Aorta (tissue), 5 donors: ENCODE measurements at regions not wholly inside any gene's neighbourhood (a gene's known extent, or its start where the extent isn't known, plus 50 kb on each side); places are given as distances from the start of the nearest gene placed in this dataset.
A peak's percentile ranks its signal among the peaks of the same experiment; 100 is the strongest.

ENCODE experiments used
- ATAC-seq: fragments of 200-7000 bp; cut with Tn5 transposase; one replicate; pipeline ENCODE4 v1.9.1; 2022; ENCODE audit warnings: moderate library complexity; ENCODE audit not compliant: low FRiP score
- DNase-seq, 2 donors: peaks; one replicate each; pipeline ENCODE4 v3.0.0-alpha.2; 2020
- H3K27ac ChIP-seq, 2 donors: one replicate each; pipeline ENCODE4 v1.5.1; 2013; ENCODE audit warnings: low read length in 2 of 2, mild to moderate bottlenecking in 2 of 2, moderate library complexity in 2 of 2, control low read depth in 1 of 2, inconsistent platforms in 1 of 2, low read depth in 1 of 2
- H3K27me3 ChIP-seq, 2 donors: one replicate each; pipeline ENCODE4 v1.6.1; 2013; ENCODE audit warnings: control low read depth in 1 of 2, low read length in 1 of 2, mild to moderate bottlenecking in 1 of 2, moderate library complexity in 1 of 2; ENCODE audit not compliant: insufficient read depth in 2 of 2, control insufficient read depth in 1 of 2
- H3K36me3 ChIP-seq, 2 donors: one replicate each; pipeline ENCODE4 v1.6.1; 2013; ENCODE audit warnings: control low read depth in 1 of 2, low read length in 1 of 2, mild to moderate bottlenecking in 1 of 2; ENCODE audit not compliant: insufficient read depth in 2 of 2, control insufficient read depth in 1 of 2
- H3K4me1 ChIP-seq, 2 donors: one replicate each; pipeline ENCODE4 v1.6.1; 2013; ENCODE audit warnings: low read length in 2 of 2, control low read depth in 1 of 2, mild to moderate bottlenecking in 1 of 2, moderate library complexity in 1 of 2; ENCODE audit not compliant: insufficient read depth in 2 of 2, control insufficient read depth in 1 of 2
- H3K4me3 ChIP-seq, 2 donors: one replicate each; pipeline ENCODE4 v1.5.1; 2013; ENCODE audit warnings: low read length in 2 of 2, control low read depth in 1 of 2, mild to moderate bottlenecking in 1 of 2
- H3K9me3 ChIP-seq: one replicate; pipeline ENCODE4 v1.6.1; 2013; ENCODE audit warnings: mild to moderate bottlenecking, low read length; ENCODE audit not compliant: control insufficient read depth
- WGBS, 2 donors: extraction: QIAGEN DNeasy Blood & Tissue Kit; methylation state at CpG; one replicate each; pipeline ENCODE4 v1.1.7; 2013; 5-methylcytosine and 5-hydroxymethylcytosine counted together
- intact Hi-C, 2 donors: fragments of 100-400 bp; cut with DNase I; formaldehyde crosslinking; loops; one replicate each; pipeline versions ENCODE4 v1.14.2 to v1.15.0; 2022
- donor health status: healthy with polysubstance abuse.
- donor health status: Bipolar disorder and iron deficiency.
- donor health status: DM: no; HTN: no; CAD: no.
- donor health status: DM: no; HTN: no; CAD: no.
- donor health status: DM: yes; HTN: yes; CAD: no.

DNA sequence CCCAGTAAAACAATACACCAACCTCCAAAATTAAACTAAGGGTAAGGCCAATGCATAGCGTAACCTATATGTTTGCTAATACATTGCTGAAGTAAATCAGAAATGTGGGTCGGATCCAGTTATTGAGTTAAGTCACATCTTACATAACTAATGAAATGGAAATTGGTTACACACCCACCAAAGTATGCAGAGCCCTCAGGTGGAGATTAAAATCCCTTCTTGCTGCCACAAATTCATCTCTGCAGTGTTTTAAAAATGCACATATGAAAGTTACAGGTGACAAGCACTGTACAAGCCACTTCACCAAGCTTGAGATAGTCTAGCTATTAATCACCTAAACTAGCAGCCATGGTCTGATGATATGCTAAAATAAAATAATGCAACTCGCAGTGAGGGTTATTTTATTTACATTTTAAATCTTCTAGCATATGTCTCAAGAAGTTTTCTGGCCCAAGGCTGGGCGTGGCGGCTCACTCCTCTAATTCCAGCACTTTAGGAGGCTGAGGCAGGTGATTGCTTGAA lies 130.6 kb downstream of the AQP9 start:
- no peak for ATAC-seq
- no peak for DNase-seq
- Histone ChIP-seq H3K4me3 (no peak overlapping the region), H3K27me3 (peaks cover 0 to 2% of the 10 kb centered on the region in 2 donors), H3K9me3 (peaks cover 6% of the 10 kb centered on the region), H3K27ac (no peak overlapping the region), H3K36me3 (no peaks in the 10 kb centered on the region), H3K4me1 (no peaks in the 10 kb centered on the region)
- 80 to 90% methylated on average over 5 of the region's 5 CpGs for WGBS, 2 donors
- intact Hi-C loops = no loop called here

DNA sequence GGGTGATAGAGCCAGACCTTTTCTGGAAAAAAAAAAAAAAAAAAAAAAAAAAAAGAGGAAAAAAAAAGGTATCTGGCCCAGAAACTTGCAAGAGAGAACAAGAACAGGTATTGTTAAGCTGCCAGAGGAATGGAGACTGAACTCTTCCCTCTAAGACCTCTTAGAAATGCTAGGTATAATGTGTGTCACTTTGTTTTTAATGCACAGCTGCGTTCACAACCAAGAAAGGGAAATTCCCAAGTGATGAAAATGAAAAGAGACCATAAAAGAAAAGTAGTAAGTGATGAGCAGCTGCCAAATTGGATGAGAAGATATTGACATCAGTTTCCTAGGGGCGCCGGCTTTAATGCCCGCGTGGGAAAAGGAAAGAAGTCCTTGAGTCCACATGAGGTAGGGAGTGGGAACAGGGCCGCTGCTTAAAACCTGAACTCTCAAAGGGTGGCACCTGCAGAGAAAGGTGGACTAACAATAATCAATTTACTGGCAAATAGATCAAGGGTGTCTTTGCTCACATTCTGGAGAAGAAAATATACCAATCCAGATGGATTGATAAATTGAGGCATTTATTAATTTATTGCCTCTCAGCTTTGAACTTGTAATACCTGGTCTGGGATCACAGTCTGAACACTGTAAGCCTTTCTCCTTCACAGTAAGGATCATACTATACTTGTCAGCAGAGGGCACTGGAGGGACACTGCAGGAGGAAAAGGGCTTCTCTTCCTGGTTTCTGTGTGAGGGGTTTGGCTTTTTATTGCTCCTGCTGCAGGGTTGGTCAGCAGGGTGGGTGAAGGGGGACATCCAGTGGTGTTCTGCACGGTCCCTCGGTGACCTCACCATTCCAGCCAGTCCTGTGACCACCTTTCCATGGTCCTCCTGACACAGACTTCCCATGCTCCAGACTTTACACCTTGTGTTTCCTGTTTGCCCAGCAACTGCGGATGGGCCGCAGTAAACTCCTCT lies 131.6 kb downstream of the AQP9 start:
- ATAC-seq (peak; percentile 65), DNase-seq (no peak)
- H3K9me3 ChIP-seq = peaks cover 6% of the 10 kb centered on the region
- H3K36me3 ChIP-seq = no peaks in the 10 kb centered on the region
- intact Hi-C loops = loop anchor here in 1 of 2 donors (5.0 kb wide), 1 partner anchor 493 kb away; no protein-coding TSS in a partner anchor
- no peaks in the 10 kb centered on the region for H3K4me1 ChIP-seq
- no peak overlapping the region for H3K4me3 ChIP-seq
- no peak overlapping the region for H3K27ac ChIP-seq
- WGBS, 2 donors = 58 to 63% methylated on average over 10 of the region's 10 CpGs
- H3K27me3 ChIP-seq = peaks cover 0 to 2% of the 10 kb centered on the region in 2 donors

DNA sequence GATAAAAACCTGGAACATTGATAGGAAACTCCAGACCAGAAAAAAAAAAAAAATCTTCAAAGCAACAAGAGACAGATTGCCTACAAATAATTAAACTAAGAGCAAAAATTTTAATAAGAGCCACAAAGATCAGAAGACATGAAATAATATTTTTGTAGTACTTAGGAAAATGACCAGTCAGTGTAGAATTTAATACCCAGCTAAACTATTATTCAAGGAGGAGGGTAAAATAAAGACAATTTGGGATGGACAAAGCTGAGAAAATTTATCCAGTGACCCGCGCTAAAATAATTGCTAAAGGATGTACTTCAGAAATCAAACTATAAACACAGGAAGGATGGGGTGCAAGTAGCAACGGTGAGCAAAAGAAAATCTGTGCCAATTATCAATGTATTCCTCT lies 133.2 kb downstream of the AQP9 start:
- intact Hi-C loops = loop anchor here in 1 of 2 donors (5.0 kb wide), 1 partner anchor 491 kb away; no protein-coding TSS in a partner anchor
- Histone ChIP-seq H3K4me3 (no peak overlapping the region), H3K27me3 (peaks cover 0 to 2% of the 10 kb centered on the region in 2 donors), H3K4me1 (no peaks in the 10 kb centered on the region), H3K36me3 (no peaks in the 10 kb centered on the region), H3K27ac (no peak overlapping the region), H3K9me3 (peaks cover 6% of the 10 kb centered on the region)
- no peak for DNase-seq
- ATAC-seq = no peak
- WGBS, 2 donors = 94 to 95% methylated on average over 3 of the region's 3 CpGs

DNA sequence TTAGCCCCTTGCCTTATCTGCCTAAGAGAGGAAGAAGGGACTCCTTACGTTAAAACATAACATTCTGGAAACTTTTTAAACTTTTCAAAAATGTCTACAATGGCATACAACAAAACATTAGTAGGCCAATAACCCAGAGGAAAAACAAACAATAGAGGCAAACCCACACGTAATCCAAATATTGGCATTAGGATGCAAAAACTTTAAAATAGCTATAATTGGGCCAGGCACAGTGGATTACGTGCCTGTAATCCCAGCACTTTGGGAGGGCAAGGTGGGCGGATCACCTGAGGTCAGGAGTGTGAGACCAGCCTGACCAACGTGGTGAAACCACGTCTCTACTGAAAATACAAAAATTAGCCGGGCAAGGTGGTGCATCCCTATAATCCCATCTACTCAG lies 134.9 kb downstream of the AQP9 start:
- Histone ChIP-seq H3K27ac (no peak overlapping the region), H3K4me1 (no peaks in the 10 kb centered on the region), H3K27me3 (peaks cover 0 to 2% of the 10 kb centered on the region in 2 donors), H3K4me3 (no peak overlapping the region), H3K9me3 (peaks cover 4% of the 10 kb centered on the region), H3K36me3 (no peaks in the 10 kb centered on the region)
- WGBS, 2 donors = 91 to 92% methylated on average over 7 of the region's 7 CpGs
- ATAC-seq = no peak
- DNase-seq = no peak
- intact Hi-C loops = loop anchor here in 1 of 2 donors (5.0 kb wide), 1 partner anchor 489 kb away; no protein-coding TSS in a partner anchor

DNA sequence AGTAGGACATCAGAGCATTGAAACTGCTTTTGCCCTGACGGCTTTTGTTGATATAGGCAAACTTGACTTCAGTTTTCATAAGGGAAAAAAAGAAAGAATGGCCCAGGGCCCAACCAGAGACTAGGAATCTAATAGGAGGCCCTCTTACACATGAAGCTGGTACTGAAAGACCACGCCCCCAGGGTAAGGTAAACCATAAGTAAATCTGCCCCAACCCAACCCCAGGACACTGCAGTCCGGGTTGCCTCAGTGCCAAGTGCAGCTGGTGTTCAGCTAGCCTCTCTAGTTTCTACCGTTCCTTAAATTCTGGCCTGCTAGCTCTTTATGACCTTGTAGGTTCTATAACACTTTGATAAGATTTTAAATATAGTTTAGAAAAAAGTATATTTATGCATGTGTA lies 136.7 kb downstream of the AQP9 start:
- WGBS, 2 donors = 60 to 68% methylated on average over 4 of the region's 4 CpGs
- Histone ChIP-seq H3K9me3 (peaks cover 4% of the 10 kb centered on the region), H3K4me1 (no peaks in the 10 kb centered on the region), H3K27ac (no peak overlapping the region), H3K4me3 (no peak overlapping the region), H3K36me3 (no peaks in the 10 kb centered on the region), H3K27me3 (peaks cover 0 to 2% of the 10 kb centered on the region in 2 donors)
- DNase-seq = no peak
- no peak for ATAC-seq
- intact Hi-C loops = loop anchor here in 1 of 2 donors (5.0 kb wide), 1 partner anchor 487 kb away; no protein-coding TSS in a partner anchor

DNA sequence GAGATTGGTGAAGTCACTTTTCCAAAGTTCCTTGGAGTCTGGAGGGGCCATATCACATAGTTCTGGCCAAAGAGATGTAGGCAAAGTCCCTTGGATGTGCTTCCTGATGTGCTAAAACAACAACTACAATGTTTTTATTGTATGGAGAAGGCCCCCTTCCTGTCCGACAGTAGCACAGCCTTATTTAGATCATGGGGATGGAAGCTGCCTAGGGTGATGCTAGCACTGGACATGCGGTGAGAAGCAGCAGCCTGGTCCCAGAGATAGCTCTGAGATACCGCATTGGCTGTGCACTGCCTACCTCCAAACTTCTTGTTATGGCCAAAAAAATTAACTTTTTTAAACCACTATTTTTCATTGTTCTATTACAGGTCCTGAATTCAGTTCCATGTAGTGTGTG lies 137.6 kb downstream of the AQP9 start:
- intact Hi-C loops = no loop called here
- Histone ChIP-seq H3K27me3 (peaks cover 0 to 2% of the 10 kb centered on the region in 2 donors), H3K27ac (no peak overlapping the region), H3K4me1 (no peaks in the 10 kb centered on the region), H3K9me3 (peaks cover 4% of the 10 kb centered on the region), H3K4me3 (no peak overlapping the region), H3K36me3 (no peaks in the 10 kb centered on the region)
- DNase-seq (no peak), ATAC-seq (no peak)
- WGBS, 2 donors = 72 to 93% methylated on average over 3 of the region's 3 CpGs

- no peaks in the 10 kb centered on the region for H3K27me3 ChIP-seq
- no peaks in the 10 kb centered on the region for H3K4me1 ChIP-seq
- intact Hi-C loops = no loop called here
- ATAC-seq = no peak
- H3K27ac ChIP-seq = no peak overlapping the region
- no peak overlapping the region for H3K4me3 ChIP-seq
- peaks cover 2% of the 10 kb centered on the region for H3K9me3 ChIP-seq
- DNase-seq = no peak
- H3K36me3 ChIP-seq = no peaks in the 10 kb centered on the region
Observed at GRCh38 chr15:58276924-58277323, 138.7 kb downstream of the AQP9 start.

DNA sequence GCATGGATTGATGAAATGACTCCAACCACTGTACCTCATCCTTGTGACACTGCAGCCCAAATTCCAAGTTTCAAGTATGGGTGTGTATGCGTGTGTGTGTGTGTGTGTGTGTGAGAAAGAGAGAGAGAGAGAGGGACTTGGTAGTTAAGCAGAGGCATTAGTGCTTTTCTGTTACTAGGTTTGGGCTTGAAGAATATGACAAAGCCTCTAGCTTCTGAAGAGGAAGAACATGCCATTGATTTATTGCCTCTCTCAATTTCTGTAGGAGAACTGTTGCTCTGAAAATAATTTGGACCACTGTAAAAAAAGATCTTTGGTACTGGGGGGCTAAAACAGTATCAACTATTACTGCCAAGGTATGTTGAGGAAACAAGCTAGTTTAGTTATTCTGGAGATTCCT lies 139.2 kb downstream of the AQP9 start:
- Histone ChIP-seq H3K36me3 (no peaks in the 10 kb centered on the region), H3K27ac (no peak overlapping the region), H3K4me3 (no peak overlapping the region), H3K4me1 (no peaks in the 10 kb centered on the region), H3K9me3 (no peaks in the 10 kb centered on the region), H3K27me3 (no peaks in the 10 kb centered on the region)
- intact Hi-C loops = no loop called here
- DNase-seq = no peak
- no peak for ATAC-seq
- WGBS, 2 donors = 53 to 67% methylated on average over 1 of the region's 1 CpG

- Histone ChIP-seq H3K4me1 (no peaks in the 10 kb centered on the region), H3K27ac (no peak overlapping the region), H3K4me3 (no peak overlapping the region), H3K36me3 (no peaks in the 10 kb centered on the region), H3K9me3 (no peaks in the 10 kb centered on the region), H3K27me3 (no peaks in the 10 kb centered on the region)
- WGBS, 2 donors = 52 to 61% methylated on average over 3 of the region's 3 CpGs
- ATAC-seq (no peak), DNase-seq (no peak)
- intact Hi-C loops = no loop called here
Observed at GRCh38 chr15:58279106-58279505, 140.9 kb downstream of the AQP9 start.
